ENCODE measurements at regions not wholly inside any gene's neighbourhood (a gene's known extent, or its start where the extent isn't known, plus 50 kb on each side); places are given as distances from the start of the nearest gene placed in this dataset.
A peak's percentile ranks its signal among the peaks of the same experiment; 100 is the strongest.

- no peak for TF ChIP-seq ETS1 (IDR thresholded peaks at IDR 0.05)
- TF ChIP-seq NANOG (IDR thresholded peaks at IDR 0.05; ENCODE audit: borderline replicate concordance) = no peak
- TF ChIP-seq POLR2AphosphoS5 (IDR thresholded peaks at IDR 0.05; ENCODE audit: low read depth) = no peak
- TF ChIP-seq STAT1 (IDR thresholded peaks at IDR 0.05; ENCODE audit: unreplicated experiment) = no peak
- TF ChIP-seq, protein P1, sequence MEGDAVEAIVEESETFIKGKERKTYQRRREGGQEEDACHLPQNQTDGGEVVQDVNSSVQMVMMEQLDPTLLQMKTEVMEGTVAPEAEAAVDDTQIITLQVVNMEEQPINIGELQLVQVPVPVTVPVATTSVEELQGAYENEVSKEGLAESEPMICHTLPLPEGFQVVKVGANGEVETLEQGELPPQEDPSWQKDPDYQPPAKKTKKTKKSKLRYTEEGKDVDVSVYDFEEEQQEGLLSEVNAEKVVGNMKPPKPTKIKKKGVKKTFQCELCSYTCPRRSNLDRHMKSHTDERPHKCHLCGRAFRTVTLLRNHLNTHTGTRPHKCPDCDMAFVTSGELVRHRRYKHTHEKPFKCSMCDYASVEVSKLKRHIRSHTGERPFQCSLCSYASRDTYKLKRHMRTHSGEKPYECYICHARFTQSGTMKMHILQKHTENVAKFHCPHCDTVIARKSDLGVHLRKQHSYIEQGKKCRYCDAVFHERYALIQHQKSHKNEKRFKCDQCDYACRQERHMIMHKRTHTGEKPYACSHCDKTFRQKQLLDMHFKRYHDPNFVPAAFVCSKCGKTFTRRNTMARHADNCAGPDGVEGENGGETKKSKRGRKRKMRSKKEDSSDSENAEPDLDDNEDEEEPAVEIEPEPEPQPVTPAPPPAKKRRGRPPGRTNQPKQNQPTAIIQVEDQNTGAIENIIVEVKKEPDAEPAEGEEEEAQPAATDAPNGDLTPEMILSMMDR (conservative IDR thresholded peaks at IDR 0.05; ENCODE audit: low read depth in 2 of 2) = no peak
Observed at GRCh38 chr7:13336227-13336626, 648.8 kb downstream of the ARL4A start (continued).

DNA sequence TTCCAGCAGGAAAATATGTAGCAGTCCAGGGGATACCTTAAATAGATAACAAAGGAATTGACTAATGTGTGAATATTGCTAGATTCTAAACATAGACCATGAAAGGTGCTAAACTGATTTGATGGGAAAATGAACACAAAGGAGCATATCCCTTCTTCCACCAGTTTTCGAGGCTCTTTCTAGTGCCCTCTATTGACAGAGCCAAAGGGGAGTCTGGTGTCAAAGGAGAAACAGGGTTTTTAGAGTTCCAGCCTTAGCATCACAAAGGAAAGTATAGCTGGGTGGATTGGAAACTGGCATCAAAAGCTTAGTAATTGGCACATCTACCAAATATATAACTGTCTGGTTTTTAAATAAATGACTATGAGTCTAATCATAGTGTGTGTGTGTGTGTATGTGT lies 636.8 kb downstream of the ETV1 start:
- H3K9me3 Mint-ChIP-seq = no peaks in the 10 kb centered on the region
- H3K27ac ChIP-seq (ENCODE audit: low read depth) = no peak overlapping the region
- ATAC-seq (peak; percentile 48), DNase-seq (ENCODE audit: low spot score) (peak; percentile 36)
- H3K36me3 ChIP-seq (ENCODE audit: insufficient read depth) = no peaks in the 10 kb centered on the region
- no peaks in the 10 kb centered on the region; the same call in 2 of the 3 replicates for H3K4me1 Mint-ChIP-seq
- H3F3A ChIP-seq (replicated peaks; ENCODE audit: low read depth) = no peaks in the 10 kb centered on the region
- H3K27me3 Mint-ChIP-seq (ENCODE audit: insufficient read depth, low read depth, poor library complexity) = no peaks in the 10 kb centered on the region
- no peaks in the 10 kb centered on the region for H4K20me1 ChIP-seq (replicated peaks; ENCODE audit: insufficient read depth)
- no peak overlapping the region for H3K4me3 Mint-ChIP-seq
- H3K4me1 ChIP-seq (ENCODE audit: insufficient read depth) = 0 out of 2 replicates have a peak, but pooled peaks cover 3% of the 10 kb centered on the region
- H3K4me3 ChIP-seq = no peak overlapping the region
- H3K27ac Mint-ChIP-seq = no peak overlapping the region
- no peaks in the 10 kb centered on the region for H3K27me3 ChIP-seq (ENCODE audit: insufficient read depth)
- H3K9me2 ChIP-seq (ENCODE audit: insufficient read depth) = no peaks in the 10 kb centered on the region
- no peak overlapping the region for H2AFZ ChIP-seq
- H3K79me2 ChIP-seq (replicated peaks; ENCODE audit: insufficient read depth) = no peaks in the 10 kb centered on the region
- no peak for TF ChIP-seq JUNB (IDR thresholded peaks at IDR 0.05; ENCODE audit: unreplicated experiment)
- TF ChIP-seq EZH2phosphoT487 (IDR thresholded peaks at IDR 0.05; ENCODE audit: unreplicated experiment) = no peak
- no peak for TF ChIP-seq POLR2AphosphoS5 (IDR thresholded peaks at IDR 0.05; ENCODE audit: low read depth)
- TF ChIP-seq STAT1 (IDR thresholded peaks at IDR 0.05; ENCODE audit: unreplicated experiment) = no peak
- TF ChIP-seq, protein P1 (conservative IDR thresholded peaks at IDR 0.05; ENCODE audit: low read depth in 2 of 2) = peak; percentile 25 to 51; a peak in 3 of 4 replicates
- H3K4me2 ChIP-seq = no peak overlapping the region
- no peaks in the 10 kb centered on the region for H3K36me3 Mint-ChIP-seq (ENCODE audit: low read depth)

DNA sequence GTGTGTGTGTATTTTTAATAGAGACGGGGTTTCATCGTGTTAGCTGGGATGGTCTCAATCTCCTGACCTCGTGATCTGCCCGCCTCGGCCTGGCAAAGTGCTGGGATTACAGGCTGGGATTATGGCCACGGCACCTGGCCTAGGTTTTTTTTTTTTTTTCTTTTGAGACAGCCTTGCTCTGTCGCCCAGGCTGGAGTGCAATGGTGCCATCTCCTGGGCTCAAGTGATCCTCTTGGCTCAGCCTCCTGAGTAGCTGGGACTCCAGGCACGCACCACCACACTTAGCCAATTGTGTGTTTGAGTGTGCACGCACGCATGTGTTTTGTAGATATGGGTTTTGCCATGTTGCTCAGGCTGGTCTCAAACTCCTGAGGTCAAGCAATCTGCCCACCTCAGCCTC lies 629.8 kb downstream of the ETV1 start:
- Histone ChIP-seq H3K79me2 (replicated peaks; ENCODE audit: insufficient read depth) (no peaks in the 10 kb centered on the region), H4K20me1 (replicated peaks; ENCODE audit: insufficient read depth) (no peaks in the 10 kb centered on the region), H3K27me3 (ENCODE audit: insufficient read depth) (no peaks in the 10 kb centered on the region), H3K9me2 (ENCODE audit: insufficient read depth) (no peaks in the 10 kb centered on the region), H3K4me2 (no peak overlapping the region), H3K4me1 (ENCODE audit: insufficient read depth) (0 out of 2 replicates have a peak, but pooled peaks cover 6% of the 10 kb centered on the region), H3K27ac (ENCODE audit: low read depth) (no peak overlapping the region), H3F3A (replicated peaks; ENCODE audit: low read depth) (no peaks in the 10 kb centered on the region), H3K4me3 (no peak overlapping the region), H2AFZ (no peak overlapping the region), H3K36me3 (ENCODE audit: insufficient read depth) (no peaks in the 10 kb centered on the region)
- Mint-ChIP-seq H3K4me3 (no peak overlapping the region), H3K4me1 (peaks cover 4% of the 10 kb centered on the region; the same call in 2 of the 3 replicates), H3K27me3 (ENCODE audit: insufficient read depth, low read depth, poor library complexity) (peaks cover 2% of the 10 kb centered on the region), H3K36me3 (ENCODE audit: low read depth) (no peaks in the 10 kb centered on the region), H3K27ac (no peak overlapping the region), H3K9me3 (no peaks in the 10 kb centered on the region)
- no peak; the same call in 2 of the 3 replicates for ATAC-seq
- peak; percentile 9 for DNase-seq (ENCODE audit: low spot score)
- no peak for TF ChIP-seq ZNF462 (CRISPR knock-in tag; IDR thresholded peaks at IDR 0.05)

Measured in GM23338 (cell line).